ENCODE measurements at regions not wholly inside any gene's neighbourhood (a gene's known extent, or its start where the extent isn't known, plus 50 kb on each side); places are given as distances from the start of the nearest gene placed in this dataset.

- TF ChIP-seq CTCF (conservative IDR thresholded peaks at IDR 0.05; ENCODE audit: low read depth), result no peak
- no peak overlapping the region for H3K27ac ChIP-seq
- POLR2A ChIA-PET (ENCODE audit: low non-redundant PET), result no interaction called here
- CTCF ChIA-PET, result no interaction called here
- no peak for DNase-seq (ENCODE audit: low spot score)
Observed at GRCh38 chr4:84420608-84421007, 78.5 kb downstream of the NKX6-1 start.

DNA sequence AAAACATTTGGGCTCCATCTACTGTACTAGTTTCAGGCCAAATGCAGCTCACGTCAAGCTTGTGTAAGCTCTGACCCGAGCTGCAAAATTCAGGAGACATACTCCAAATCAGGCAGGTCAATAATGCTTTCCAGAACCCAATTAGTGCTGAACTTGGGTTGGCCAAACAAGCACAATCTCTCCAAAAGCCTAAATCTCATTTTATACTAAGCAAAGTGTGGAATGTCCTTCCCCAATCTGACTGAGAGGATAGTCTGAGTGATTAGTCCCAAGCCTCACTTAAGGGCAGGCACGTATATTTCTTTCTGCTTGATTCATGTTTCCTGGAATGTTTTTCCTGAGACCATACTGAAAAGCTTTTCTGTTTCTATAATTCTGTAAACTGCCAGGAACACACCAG, 79.9 kb downstream of the NKX6-1 start:
- ChIA-PET POLR2A (ENCODE audit: low non-redundant PET) (no interaction called here), CTCF (interaction anchor here (0.6 kb wide), 1 partner anchor 567 kb away, joined by 3 read pairs; no protein-coding TSS in a partner anchor)
- DNase-seq (ENCODE audit: low spot score), result no peak
- no peak overlapping the region for H3K27ac ChIP-seq
- no peak for TF ChIP-seq CTCF (conservative IDR thresholded peaks at IDR 0.05; ENCODE audit: low read depth)

GRCh38 chr4:84417997-84418709, 80.9 kb downstream of the NKX6-1 start:
- no peak for DNase-seq (ENCODE audit: low spot score)
- TF ChIP-seq CTCF (conservative IDR thresholded peaks at IDR 0.05; ENCODE audit: low read depth), result no peak
- ChIA-PET CTCF (interaction anchor here (0.6 kb wide), 1 partner anchor 11 kb away, joined by 3 read pairs; no protein-coding TSS in a partner anchor), POLR2A (ENCODE audit: low non-redundant PET) (no interaction called here)
- no peak overlapping the region for H3K27ac ChIP-seq

- ChIA-PET POLR2A (ENCODE audit: low non-redundant PET) (no interaction called here), CTCF (no interaction called here)
- DNase-seq (ENCODE audit: low spot score), result no peak
- TF ChIP-seq CTCF (conservative IDR thresholded peaks at IDR 0.05; ENCODE audit: low read depth), result no peak
- H3K27ac ChIP-seq, result no peak overlapping the region
Observed at GRCh38 chr4:84413976-84414375, 85.1 kb downstream of the NKX6-1 start.

GRCh38 chr4:84413480-84413879, 85.6 kb downstream of the NKX6-1 start:
- no peak for DNase-seq (ENCODE audit: low spot score)
- CTCF ChIA-PET, result no interaction called here
- POLR2A ChIA-PET (ENCODE audit: low non-redundant PET), result no interaction called here
- H3K27ac ChIP-seq, result no peak overlapping the region
- TF ChIP-seq CTCF (conservative IDR thresholded peaks at IDR 0.05; ENCODE audit: low read depth), result no peak

- H3K27ac ChIP-seq, result no peak overlapping the region
- no peak for TF ChIP-seq CTCF (conservative IDR thresholded peaks at IDR 0.05; ENCODE audit: low read depth)
- POLR2A ChIA-PET (ENCODE audit: low non-redundant PET), result no interaction called here
- CTCF ChIA-PET, result no interaction called here
- no peak for DNase-seq (ENCODE audit: low spot score)
Observed at GRCh38 chr4:84412062-84412461, 87.0 kb downstream of the NKX6-1 start.
